Endothelial cell of umbilical vein (primary cell): ENCODE measurements at regions not wholly inside any gene's neighbourhood (a gene's known extent, or its start where the extent isn't known, plus 50 kb on each side); places are given as distances from the start of the nearest gene placed in this dataset.

ENCODE experiments used
- BruUV-seq: library from RNA; stranded (reverse); fragments of 400-500 nt; replicated peaks from 2 replicates; lab custom pipeline; 2021; lab: Mats Ljungman, UMichigan
- CTCF ChIA-PET: fragments of 300-600, 350-600 bp; sonication (Branson Sonifier 250); formaldehyde crosslinking; loops from one replicate; lab custom pipeline; 2021; ENCODE audit warnings: antibody characterized with exemption, inconsistent platforms; lab: Charles Lee
- POLR2A ChIA-PET: fragments of 300-600, 350-600 bp; sonication (Branson Sonifier 250); formaldehyde crosslinking; loops from one replicate; lab custom pipeline; 2021; ENCODE audit warnings: antibody characterized with exemption, inconsistent platforms; lab: Charles Lee
- DNase-seq: peaks from one replicate; pipeline ENCODE4 v3.0.0-alpha.2; 2011; ENCODE audit warnings: low read depth, low spot score
- FAIRE-seq: peaks from 2 replicates; lab custom pipeline; 2011; peaks lifted over from hg19 to GRCh38; lab: Jason Lieb, UNC
- H2AFZ ChIP-seq: 2 replicates; pipeline ENCODE4 v1.6.0; 2012; ENCODE audit warnings: low read depth, low read length, control low read depth, inconsistent platforms
- H3K27ac ChIP-seq: 2 replicates; pipeline ENCODE4 v1.5.1; 2011; ENCODE audit warnings: low read depth, mild to moderate bottlenecking, control low read depth, low read length, moderate library complexity; ENCODE audit not compliant: insufficient read depth
- H3K27me3 ChIP-seq, 2 experiments: 2 replicates each; pipeline versions ENCODE4 v1.6.0 to v1.6.1; 2011; ENCODE audit warnings: low read length in 2 of 2, mixed read lengths in 1 of 2; ENCODE audit not compliant: control insufficient read depth in 2 of 2, insufficient read depth in 2 of 2
- H3K36me3 ChIP-seq, 2 experiments: 2 replicates in 1 of 2; 3 replicates in 1 of 2; pipeline ENCODE4 v1.5.1; 2011; ENCODE audit warnings: low read length in 2 of 2, mild to moderate bottlenecking in 1 of 2, moderate library complexity in 1 of 2; ENCODE audit not compliant: control insufficient read depth in 2 of 2, insufficient read depth in 2 of 2; ENCODE audit errors: extremely low read depth in 1 of 2
- H3K4me1 ChIP-seq: 3 replicates; pipeline ENCODE4 v1.5.1; 2011; ENCODE audit warnings: mild to moderate bottlenecking, low read length; ENCODE audit not compliant: control insufficient read depth, insufficient read depth; ENCODE audit errors: extremely low read depth
- H3K4me2 ChIP-seq: 2 replicates; pipeline ENCODE4 v1.6.1; 2011; ENCODE audit warnings: low read length, control low read depth, mixed read lengths; ENCODE audit not compliant: insufficient read depth
- H3K4me3 ChIP-seq, 3 experiments: fragments of 200-600 bp in 1 of 3; sonication (generic), shearing (Covaris generic) in 1 of 3; replicated peaks in 1 of 3; 2 replicates each; pipeline ENCODE4 v1.5.1; 2011 to 2016; ENCODE audit warnings: control low read depth in 3 of 3, low read length in 3 of 3, mild to moderate bottlenecking in 2 of 3, inconsistent platforms in 1 of 3, low read depth in 1 of 3, moderate library complexity in 1 of 3; ENCODE audit not compliant: insufficient read depth in 1 of 3
- H3K79me2 ChIP-seq: 2 replicates; pipeline ENCODE4 v1.6.0; 2012; ENCODE audit warnings: low read length, inconsistent platforms; ENCODE audit not compliant: control insufficient read depth, insufficient read depth
- H3K9ac ChIP-seq: replicated peaks from 2 replicates; pipeline ENCODE3; 2011; ENCODE audit warnings: low read length, control low read depth; ENCODE audit not compliant: insufficient read depth; ENCODE audit errors: extremely low read depth
- H3K9me1 ChIP-seq: replicated peaks from 3 replicates; pipeline ENCODE4 v1.6.0; 2011; ENCODE audit warnings: mild to moderate bottlenecking, low read length; ENCODE audit not compliant: control insufficient read depth, insufficient read depth; ENCODE audit errors: extremely low read depth
- H3K9me3 ChIP-seq: replicated peaks from 2 replicates; pipeline ENCODE4 v1.5.1; 2012; ENCODE audit warnings: low read length, inconsistent platforms; ENCODE audit not compliant: control insufficient read depth, insufficient read depth
- H4K20me1 ChIP-seq: replicated peaks from 2 replicates; pipeline ENCODE3; 2011; ENCODE audit warnings: mild to moderate bottlenecking, low read length; ENCODE audit not compliant: control insufficient read depth, insufficient read depth; ENCODE audit errors: extremely low read depth
- CTCF ChIP-seq, 2 donors: IDR thresholded peaks; 1 replicate in 1 of 2; 2 replicates in 1 of 2; pipeline ENCODE4 v1.5.1; 2011; ENCODE audit warnings: low read length in 2 of 2, mild to moderate bottlenecking in 2 of 2, moderate library complexity in 2 of 2, control low read depth in 1 of 2, inconsistent platforms in 1 of 2, low read depth in 1 of 2; ENCODE audit not compliant: insufficient read depth in 1 of 2; ENCODE audit errors: extremely low read depth in 1 of 2
- EZH2 ChIP-seq: IDR thresholded peaks from 2 replicates; pipeline ENCODE4 v1.6.1; 2012; ENCODE audit warnings: borderline replicate concordance, low read depth, mild to moderate bottlenecking, moderate library complexity, low read length, inconsistent platforms; ENCODE audit not compliant: severe bottlenecking
- FOS ChIP-seq: IDR thresholded peaks from 2 replicates; pipeline ENCODE4 v1.6.1; 2011; ENCODE audit warnings: mild to moderate bottlenecking, low read length, moderate library complexity, borderline replicate concordance; ENCODE audit not compliant: insufficient read depth
- GATA2 ChIP-seq: IDR thresholded peaks from 2 replicates; pipeline ENCODE4 v1.7.0; 2011; ENCODE audit warnings: low read depth, mild to moderate bottlenecking, moderate library complexity, mixed read lengths, low read length; ENCODE audit not compliant: insufficient read length, insufficient read depth
- JUN ChIP-seq: IDR thresholded peaks from 2 replicates; pipeline ENCODE4 v1.6.1; 2011; ENCODE audit warnings: borderline replicate concordance, low read depth; ENCODE audit not compliant: insufficient read length, insufficient read depth
- MAX ChIP-seq: IDR thresholded peaks from 2 replicates; pipeline ENCODE4 v1.6.1; 2011; ENCODE audit not compliant: insufficient read depth, insufficient read length
- MYC ChIP-seq: IDR thresholded peaks from one replicate; pipeline ENCODE4 v1.6.1; 2011; ENCODE audit warnings: mild to moderate bottlenecking, low read depth, low read length
- POLR2A ChIP-seq: IDR thresholded peaks from 2 replicates; pipeline ENCODE4 v1.6.1; 2012; ENCODE audit warnings: low read depth, mild to moderate bottlenecking, control low read depth, low read length
- POLR2AphosphoS5 ChIP-seq: IDR thresholded peaks from 2 replicates; pipeline ENCODE4 v1.6.1; 2012; ENCODE audit warnings: low read depth, mild to moderate bottlenecking, control low read depth, low read length, moderate library complexity; ENCODE audit not compliant: insufficient read depth
- dilution Hi-C: fragments of 300-500 bp; cut with MboI; formaldehyde crosslinking; loops from one replicate; pipeline ENCODE4 v1.15.0; 2019; ENCODE audit warnings: low sequenced_read_pairs; ENCODE audit not compliant: extremely low pct_ligation_motif_present
- intact Hi-C: fragments of 100-400 bp; cut with micrococcal nuclease; formaldehyde crosslinking; loops from one replicate; pipeline ENCODE4 v1.10.0; 2022

DNA sequence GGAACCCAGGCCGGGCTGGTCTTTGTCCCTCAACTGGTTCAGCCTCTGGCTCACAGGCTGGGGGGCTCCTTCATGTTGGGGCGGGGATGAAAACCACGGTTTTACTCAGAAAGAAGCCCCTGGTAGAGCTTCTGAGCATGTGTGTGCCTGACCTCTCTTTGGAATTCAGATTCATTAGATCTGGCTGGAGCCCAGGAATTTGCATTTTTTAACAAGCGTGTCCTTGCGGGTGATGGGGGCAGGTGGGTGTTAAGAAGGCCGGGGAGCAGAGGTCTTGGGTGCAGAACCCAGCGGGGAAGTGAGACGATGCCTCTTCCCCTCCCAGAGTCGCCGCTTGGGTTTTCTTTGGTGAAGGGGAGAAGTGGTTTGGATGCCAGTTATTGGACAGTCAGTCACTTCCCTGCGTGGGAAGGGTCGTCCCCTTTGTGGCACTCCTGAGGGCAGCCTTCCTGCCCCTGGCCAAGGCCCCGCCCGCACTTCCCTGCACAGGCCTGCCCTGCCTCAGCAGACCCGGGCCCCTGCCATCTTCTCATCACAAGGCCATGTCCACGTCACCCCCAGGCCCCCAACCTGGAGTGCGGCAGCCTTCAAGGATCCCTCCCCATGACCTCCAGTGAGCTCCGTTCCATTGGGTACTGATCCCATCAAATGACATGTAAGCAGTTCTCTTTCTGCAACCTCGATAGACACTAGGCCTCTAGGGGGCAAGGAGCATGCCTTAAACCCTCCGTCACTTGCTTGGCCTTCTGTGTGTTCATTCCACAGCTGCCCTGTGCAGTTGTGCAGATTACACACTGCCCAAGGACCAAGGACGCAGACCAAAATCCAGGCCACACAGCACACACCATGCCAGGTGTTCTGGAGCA lies 177.7 kb upstream of the CIBAR2 start:
- H3K4me1 ChIP-seq, result peaks cover 6% of the 10 kb centered on the region
- TF ChIP-seq GATA2 (no peak), CTCF (IDR thresholded peaks at IDR 0.05; ENCODE audit: extremely low read depth in 1 of 2, insufficient read depth in 1 of 2, low read depth in 1 of 2, low read length in 2 of 2) (no peak), FOS (no peak), MAX (no peak), EZH2 (no peak), POLR2AphosphoS5 (no peak), JUN (no peak), POLR2A (no peak), MYC (no peak)

More for the DNA sequence above, 177.7 kb upstream of the CIBAR2 start:
- intact Hi-C loops (no loop called here), dilution Hi-C loops (no loop called here)
- FAIRE-seq (no peak), DNase-seq (no peak)
- CTCF ChIA-PET, result interaction anchor here (1.0 kb wide), 1 partner anchor 175 kb away, joined by 3 read pairs; no protein-coding TSS in a partner anchor
- Histone ChIP-seq H3K27ac (no peak overlapping the region), H3K9me3 (no peaks in the 10 kb centered on the region), H3K79me2 (no peaks in the 10 kb centered on the region), H4K20me1 (no peaks in the 10 kb centered on the region), H3K4me2 (no peak overlapping the region), H3K36me3 (no peaks in the 10 kb centered on the region), H3K4me3 (no peak overlapping the region), H3K27me3 (no peaks in the 10 kb centered on the region), H2AFZ (no peak overlapping the region), H3K9ac (no peak overlapping the region), H3K9me1 (no peaks in the 10 kb centered on the region)
- BruUV-seq, result no TSS peak
- POLR2A ChIA-PET, result no interaction called here
